ENCODE measurements at regions not wholly inside any gene's neighbourhood (a gene's known extent, or its start where the extent isn't known, plus 50 kb on each side); places are given as distances from the start of the nearest gene placed in this dataset.

GRCh38 chr13:68214691-68215415 lies 984.7 kb upstream of the PCDH9 start:
- TF ChIP-seq POLR2A (IDR thresholded peaks at IDR 0.05) = no peak
- TF ChIP-seq, protein P1, sequence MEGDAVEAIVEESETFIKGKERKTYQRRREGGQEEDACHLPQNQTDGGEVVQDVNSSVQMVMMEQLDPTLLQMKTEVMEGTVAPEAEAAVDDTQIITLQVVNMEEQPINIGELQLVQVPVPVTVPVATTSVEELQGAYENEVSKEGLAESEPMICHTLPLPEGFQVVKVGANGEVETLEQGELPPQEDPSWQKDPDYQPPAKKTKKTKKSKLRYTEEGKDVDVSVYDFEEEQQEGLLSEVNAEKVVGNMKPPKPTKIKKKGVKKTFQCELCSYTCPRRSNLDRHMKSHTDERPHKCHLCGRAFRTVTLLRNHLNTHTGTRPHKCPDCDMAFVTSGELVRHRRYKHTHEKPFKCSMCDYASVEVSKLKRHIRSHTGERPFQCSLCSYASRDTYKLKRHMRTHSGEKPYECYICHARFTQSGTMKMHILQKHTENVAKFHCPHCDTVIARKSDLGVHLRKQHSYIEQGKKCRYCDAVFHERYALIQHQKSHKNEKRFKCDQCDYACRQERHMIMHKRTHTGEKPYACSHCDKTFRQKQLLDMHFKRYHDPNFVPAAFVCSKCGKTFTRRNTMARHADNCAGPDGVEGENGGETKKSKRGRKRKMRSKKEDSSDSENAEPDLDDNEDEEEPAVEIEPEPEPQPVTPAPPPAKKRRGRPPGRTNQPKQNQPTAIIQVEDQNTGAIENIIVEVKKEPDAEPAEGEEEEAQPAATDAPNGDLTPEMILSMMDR (IDR thresholded peaks at IDR 0.05) = no peak
- H3K4me3 ChIP-seq (ENCODE audit: low read depth, poor library complexity, severe bottlenecking) = no peak overlapping the region
- intact Hi-C loops (cut with DNase I; ENCODE audit: low total_unique reads) = no loop called here
- no peak for DNase-seq (ENCODE audit: low spot score in 2 of 2)
- 75 to 81% methylated on average over 5 of the region's 5 CpGs for WGBS, 2 donors

- H3K4me3 ChIP-seq (ENCODE audit: low read depth, poor library complexity, severe bottlenecking) = no peak overlapping the region
Observed at GRCh38 chr13:68199271-68199670, 969.1 kb upstream of the PCDH9 start.

GRCh38 chr13:68190818-68191217 lies 960.7 kb upstream of the PCDH9 start:
- intact Hi-C loops (cut with DNase I; ENCODE audit: low total_unique reads) = no loop called here
- TF ChIP-seq POLR2A (IDR thresholded peaks at IDR 0.05) = no peak
- TF ChIP-seq, protein P1 (IDR thresholded peaks at IDR 0.05) = no peak
- H3K4me3 ChIP-seq (ENCODE audit: low read depth, poor library complexity, severe bottlenecking) = no peak overlapping the region
- WGBS, 2 donors = 45 to 61% methylated on average over 4 of the region's 4 CpGs
- peak in 1 of 2 donors; percentile 23 for DNase-seq (ENCODE audit: low spot score in 2 of 2)

More at GRCh38 chr13:68199271-68199670, 969.1 kb upstream of the PCDH9 start:
- intact Hi-C loops (cut with DNase I; ENCODE audit: low total_unique reads) = no loop called here
- TF ChIP-seq POLR2A (IDR thresholded peaks at IDR 0.05) = no peak
- TF ChIP-seq, protein P1 (IDR thresholded peaks at IDR 0.05) = no peak
- DNase-seq (ENCODE audit: low spot score in 2 of 2) = no peak
- WGBS, 2 donors = 46 to 57% methylated on average over 2 of the region's 2 CpGs

GRCh38 chr13:68185444-68186141 lies 955.5 kb upstream of the PCDH9 start:
- intact Hi-C loops (cut with DNase I; ENCODE audit: low total_unique reads) = no loop called here
- TF ChIP-seq, protein P1 (IDR thresholded peaks at IDR 0.05) = no peak
- TF ChIP-seq POLR2A (IDR thresholded peaks at IDR 0.05) = no peak
- H3K4me3 ChIP-seq (ENCODE audit: low read depth, poor library complexity, severe bottlenecking) = no peak overlapping the region
- WGBS, 2 donors = 26 to 36% methylated on average over 3 of the region's 3 CpGs
- DNase-seq (ENCODE audit: low spot score in 2 of 2) = no peak

DNA sequence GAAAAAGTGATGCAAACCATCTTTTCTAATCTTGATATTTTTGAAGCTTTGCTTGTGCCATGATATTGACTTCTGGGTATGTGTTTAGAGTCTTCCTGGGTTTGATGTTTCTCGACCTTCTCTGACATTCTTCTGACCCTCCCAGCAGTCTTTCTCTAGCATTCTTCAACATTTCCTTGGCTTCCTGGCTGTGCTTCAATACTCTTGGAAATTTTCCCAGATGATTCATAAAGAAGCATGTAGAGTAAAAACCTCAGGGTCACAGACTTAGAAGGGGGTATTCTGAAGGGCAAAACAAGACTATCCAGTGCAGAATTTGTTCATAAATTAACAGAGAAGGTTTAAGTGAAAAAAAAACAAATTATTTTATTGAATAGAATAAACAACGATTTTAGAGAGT lies 946.3 kb upstream of the PCDH9 start:
- intact Hi-C loops (cut with DNase I; ENCODE audit: low total_unique reads) = no loop called here
- H3K4me3 ChIP-seq (ENCODE audit: low read depth, poor library complexity, severe bottlenecking) = no peak overlapping the region
- TF ChIP-seq POLR2A (IDR thresholded peaks at IDR 0.05) = no peak
- TF ChIP-seq, protein P1 (IDR thresholded peaks at IDR 0.05) = no peak
- 14 to 16% methylated on average over 2 of the region's 2 CpGs for WGBS, 2 donors
- DNase-seq (ENCODE audit: low spot score in 2 of 2) = no peak

Data from lower leg skin (tissue), 4 donors.